PC-9 (cell line): ENCODE measurements at regions not wholly inside any gene's neighbourhood (a gene's known extent, or its start where the extent isn't known, plus 50 kb on each side); places are given as distances from the start of the nearest gene placed in this dataset.

ENCODE experiments used
- EZH2 ChIP-seq: fragments of 200-600 bp; sonication (generic); IDR thresholded peaks from 2 replicates; pipeline ENCODE4 v1.8.0; 2017; ENCODE audit warnings: antibody characterized with exemption, low read depth
- TF ChIP-seq, protein P1 (sequence below): fragments of 200-600 bp; sonication (generic); conservative IDR thresholded peaks from 2 replicates; pipeline ENCODE4 v1.6.1; 2017; ENCODE audit warnings: mixed run types, antibody characterized with exemption, mild to moderate bottlenecking, moderate library complexity

DNA sequence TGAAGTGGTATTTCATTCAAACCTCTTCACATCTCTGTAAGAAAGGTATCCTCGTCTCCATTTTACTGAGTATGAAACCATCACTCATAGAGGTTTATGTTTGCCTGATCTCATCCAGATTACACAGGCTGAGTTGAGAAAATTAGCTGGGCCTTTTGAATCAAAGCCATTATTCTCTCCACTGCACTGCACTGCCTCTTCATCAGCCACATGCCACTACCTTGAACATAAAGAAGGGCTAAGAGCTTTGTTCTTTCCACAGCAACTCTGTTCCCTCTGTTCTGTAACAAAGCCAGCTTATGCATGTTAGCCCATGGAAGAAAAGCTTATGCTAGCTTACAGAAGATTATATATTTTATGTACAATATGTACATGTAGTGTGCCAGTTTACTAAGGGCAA, 362.6 kb upstream of the DLGAP1 start:
- TF ChIP-seq, protein P1, sequence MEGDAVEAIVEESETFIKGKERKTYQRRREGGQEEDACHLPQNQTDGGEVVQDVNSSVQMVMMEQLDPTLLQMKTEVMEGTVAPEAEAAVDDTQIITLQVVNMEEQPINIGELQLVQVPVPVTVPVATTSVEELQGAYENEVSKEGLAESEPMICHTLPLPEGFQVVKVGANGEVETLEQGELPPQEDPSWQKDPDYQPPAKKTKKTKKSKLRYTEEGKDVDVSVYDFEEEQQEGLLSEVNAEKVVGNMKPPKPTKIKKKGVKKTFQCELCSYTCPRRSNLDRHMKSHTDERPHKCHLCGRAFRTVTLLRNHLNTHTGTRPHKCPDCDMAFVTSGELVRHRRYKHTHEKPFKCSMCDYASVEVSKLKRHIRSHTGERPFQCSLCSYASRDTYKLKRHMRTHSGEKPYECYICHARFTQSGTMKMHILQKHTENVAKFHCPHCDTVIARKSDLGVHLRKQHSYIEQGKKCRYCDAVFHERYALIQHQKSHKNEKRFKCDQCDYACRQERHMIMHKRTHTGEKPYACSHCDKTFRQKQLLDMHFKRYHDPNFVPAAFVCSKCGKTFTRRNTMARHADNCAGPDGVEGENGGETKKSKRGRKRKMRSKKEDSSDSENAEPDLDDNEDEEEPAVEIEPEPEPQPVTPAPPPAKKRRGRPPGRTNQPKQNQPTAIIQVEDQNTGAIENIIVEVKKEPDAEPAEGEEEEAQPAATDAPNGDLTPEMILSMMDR = no peak
- TF ChIP-seq EZH2 = no peak
